MM.1S (cell line): ENCODE measurements at regions not wholly inside any gene's neighbourhood (a gene's known extent, or its start where the extent isn't known, plus 50 kb on each side); places are given as distances from the start of the nearest gene placed in this dataset.

ENCODE experiments used
- DNase-seq: peaks from one replicate; pipeline ENCODE4 v3.0.0-alpha.2; 2015
- H2AFZ ChIP-seq: fragments of 300-600 bp; sonication (generic); 2 replicates; pipeline ENCODE4 v1.6.0; 2016; ENCODE audit warnings: antibody characterized with exemption, low read length
- H3F3A ChIP-seq: fragments of 300-600 bp; sonication (generic); 2 replicates; pipeline ENCODE4 v1.6.1; 2016; ENCODE audit warnings: mild to moderate bottlenecking, antibody characterized with exemption, low read length, moderate library complexity, mixed read lengths; ENCODE audit not compliant: insufficient read depth
- H3K27ac ChIP-seq: fragments of 300-600 bp; sonication (generic); 2 replicates; pipeline ENCODE4 v1.5.1; 2016; ENCODE audit warnings: mild to moderate bottlenecking, low read length
- H3K27me3 ChIP-seq: fragments of 300-600 bp; sonication (generic); replicated peaks from 2 replicates; pipeline ENCODE4 v1.6.0; 2016; ENCODE audit warnings: low read length; ENCODE audit not compliant: insufficient read depth
- H3K36me3 ChIP-seq: fragments of 300-600 bp; sonication (generic); replicated peaks from 2 replicates; pipeline ENCODE4 v1.6.1; 2016; ENCODE audit warnings: mild to moderate bottlenecking, low read length, mixed read lengths; ENCODE audit not compliant: insufficient read depth
- H3K4me1 ChIP-seq: fragments of 300-600 bp; sonication (generic); 2 replicates; pipeline ENCODE4 v1.6.1; 2016; ENCODE audit warnings: low read length, mixed read lengths
- H3K4me2 ChIP-seq: fragments of 300-600 bp; sonication (generic); 2 replicates; pipeline ENCODE4 v1.6.0; 2016; ENCODE audit warnings: low read depth, low read length
- H3K4me3 ChIP-seq: fragments of 300-600 bp; sonication (generic); 2 replicates; pipeline ENCODE4 v1.5.1; 2016; ENCODE audit warnings: low read length, mixed read lengths
- H3K79me2 ChIP-seq: fragments of 300-600 bp; sonication (generic); 2 replicates; pipeline ENCODE4 v1.6.1; 2016; ENCODE audit warnings: mixed run types, low read length, mixed read lengths
- H3K9ac ChIP-seq: fragments of 300-600 bp; sonication (generic); 2 replicates; pipeline ENCODE4 v1.6.1; 2016; ENCODE audit warnings: low read length, mixed read lengths
- H3K9me2 ChIP-seq: fragments of 300-600 bp; sonication (generic); replicated peaks from 2 replicates; pipeline ENCODE4 v1.6.1; 2016; ENCODE audit warnings: mild to moderate bottlenecking, low read length, mixed read lengths; ENCODE audit not compliant: insufficient read depth
- H3K9me3 ChIP-seq: fragments of 300-600 bp; sonication (generic); replicated peaks from 2 replicates; pipeline ENCODE4 v1.6.1; 2016; ENCODE audit warnings: mild to moderate bottlenecking, low read length, mixed read lengths; ENCODE audit not compliant: insufficient read depth
- H4K20me1 ChIP-seq: fragments of 300-600 bp; sonication (generic); 2 replicates; pipeline ENCODE4 v1.6.1; 2016; ENCODE audit warnings: mild to moderate bottlenecking, low read length, moderate library complexity, mixed read lengths; ENCODE audit not compliant: insufficient read depth
- CTCF ChIP-seq: fragments of 300-600 bp; sonication (generic); IDR thresholded peaks from 2 replicates; pipeline ENCODE4 v1.5.1; 2016; ENCODE audit warnings: antibody characterized with exemption, low read length, mixed read lengths
- EZH2 ChIP-seq: fragments of 300-600 bp; sonication (generic); optimal IDR thresholded peaks from 2 replicates; pipeline ENCODE3; 2017; ENCODE audit warnings: low read depth, mild to moderate bottlenecking, antibody characterized with exemption, low read length, mixed read lengths
- EZH2phosphoT487 ChIP-seq: fragments of 300-600 bp; sonication (generic); IDR thresholded peaks from 2 replicates; pipeline ENCODE4 v1.6.1; 2018; ENCODE audit warnings: antibody characterized with exemption, low read length

- Histone ChIP-seq H3K27ac (no peak overlapping the region), H3K4me2 (no peak overlapping the region), H4K20me1 (no peaks in the 10 kb centered on the region), H3K27me3 (no peaks in the 10 kb centered on the region), H3F3A (no peaks in the 10 kb centered on the region), H3K9me3 (no peaks in the 10 kb centered on the region), H3K36me3 (no peaks in the 10 kb centered on the region), H3K79me2 (no peaks in the 10 kb centered on the region), H2AFZ (no peak overlapping the region), H3K9ac (no peak overlapping the region), H3K9me2 (0 out of 2 replicates have a peak, but pooled peaks cover 3% of the 10 kb centered on the region), H3K4me3 (no peak overlapping the region), H3K4me1 (no peaks in the 10 kb centered on the region)
- DNase-seq = no peak
- TF ChIP-seq EZH2 (no peak), EZH2phosphoT487 (no peak), CTCF (no peak)
Observed at GRCh38 chr12:86331012-86331411, 74.8 kb upstream of the MGAT4C start.

- no peaks in the 10 kb centered on the region for H4K20me1 ChIP-seq
- no peak overlapping the region for H2AFZ ChIP-seq
- no peaks in the 10 kb centered on the region for H3K79me2 ChIP-seq
- no peak overlapping the region for H3K27ac ChIP-seq
- no peaks in the 10 kb centered on the region for H3F3A ChIP-seq
- H3K4me3 ChIP-seq = no peak overlapping the region
- no peaks in the 10 kb centered on the region for H3K9me2 ChIP-seq
- TF ChIP-seq CTCF = no peak
- no peak for TF ChIP-seq EZH2
- TF ChIP-seq EZH2phosphoT487 = no peak
- no peaks in the 10 kb centered on the region for H3K9me3 ChIP-seq
- no peak overlapping the region for H3K4me2 ChIP-seq
- DNase-seq = no peak
- H3K36me3 ChIP-seq = no peaks in the 10 kb centered on the region
- no peaks in the 10 kb centered on the region for H3K27me3 ChIP-seq
- no peaks in the 10 kb centered on the region for H3K4me1 ChIP-seq
- no peak overlapping the region for H3K9ac ChIP-seq
Observed at GRCh38 chr12:86312232-86312631, 56.0 kb upstream of the MGAT4C start.
